ENCODE measurements at regions not wholly inside any gene's neighbourhood (a gene's known extent, or its start where the extent isn't known, plus 50 kb on each side); places are given as distances from the start of the nearest gene placed in this dataset.

DNA sequence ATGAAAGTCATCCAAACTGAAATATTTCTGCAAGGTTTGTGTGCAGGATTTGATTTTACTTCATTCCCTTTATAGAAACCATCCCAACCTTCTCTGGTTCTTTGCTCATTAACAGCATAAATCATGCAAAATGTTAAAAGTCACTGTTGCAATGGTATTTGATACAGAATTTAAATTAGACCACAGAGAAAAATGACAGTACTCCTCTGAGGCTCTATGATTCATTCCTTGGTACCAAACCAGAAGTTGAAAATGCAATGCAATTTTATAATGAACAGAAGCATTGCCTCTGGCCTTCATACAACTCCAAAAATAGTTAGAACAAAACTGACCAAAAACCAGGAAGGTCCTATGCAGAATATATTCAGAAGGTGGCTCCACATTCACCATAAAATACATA, 607.1 kb downstream of the TLE1 start:
- TF ChIP-seq CTCF (IDR thresholded peaks at IDR 0.05), result no peak
- TF ChIP-seq EZH2 (IDR thresholded peaks at IDR 0.05), result no peak

Data from neural progenitor cell (in vitro differentiated cells).